NT2/D1 (cell line): ENCODE measurements at regions not wholly inside any gene's neighbourhood (a gene's known extent, or its start where the extent isn't known, plus 50 kb on each side); places are given as distances from the start of the nearest gene placed in this dataset.
"Not testable (repeated sequence)": the region's sequence is repeated elsewhere in the genome, so short reads cannot be mapped to it uniquely, and the experiment has no call there.

Experiments
- DNase-seq: peaks from one replicate; pipeline ENCODE4 v3.0.0-alpha.2; 2011; ENCODE audit warnings: low read depth, low spot score
- H3K27me3 ChIP-seq: 2 replicates; pipeline ENCODE4 v1.6.0; 2011; ENCODE audit warnings: mild to moderate bottlenecking; ENCODE audit not compliant: insufficient read length, insufficient read depth
- H3K36me3 ChIP-seq: 2 replicates; pipeline ENCODE4 v1.6.1; 2011; ENCODE audit warnings: mild to moderate bottlenecking, low read length, mixed read lengths; ENCODE audit not compliant: insufficient read depth, insufficient read length
- H3K4me1 ChIP-seq: 2 replicates; pipeline ENCODE4 v1.5.1; 2011; ENCODE audit not compliant: insufficient read depth, insufficient read length
- H3K4me3 ChIP-seq: 2 replicates; pipeline ENCODE4 v1.5.1; 2011; ENCODE audit warnings: low read depth; ENCODE audit not compliant: insufficient read length
- H3K9ac ChIP-seq: 2 replicates; pipeline ENCODE4 v1.6.0; 2011; ENCODE audit warnings: low read depth; ENCODE audit not compliant: insufficient read length
- H3K9me3 ChIP-seq: 2 replicates; pipeline ENCODE4 v1.5.1; 2011; ENCODE audit warnings: mild to moderate bottlenecking, low read length; ENCODE audit not compliant: insufficient read depth
- SUZ12 ChIP-seq: IDR thresholded peaks from 2 replicates; pipeline ENCODE4 v1.6.1; 2011; ENCODE audit not compliant: insufficient read length, insufficient read depth; ENCODE audit errors: extremely low read depth
- YY1 ChIP-seq: IDR thresholded peaks from 2 replicates; pipeline ENCODE4 v1.6.1; 2011; ENCODE audit not compliant: insufficient read length, insufficient read depth
- ZNF274 ChIP-seq: IDR thresholded peaks from 2 replicates; pipeline ENCODE4 v1.6.1; 2011; ENCODE audit warnings: mild to moderate bottlenecking, low read depth, low read length

DNA sequence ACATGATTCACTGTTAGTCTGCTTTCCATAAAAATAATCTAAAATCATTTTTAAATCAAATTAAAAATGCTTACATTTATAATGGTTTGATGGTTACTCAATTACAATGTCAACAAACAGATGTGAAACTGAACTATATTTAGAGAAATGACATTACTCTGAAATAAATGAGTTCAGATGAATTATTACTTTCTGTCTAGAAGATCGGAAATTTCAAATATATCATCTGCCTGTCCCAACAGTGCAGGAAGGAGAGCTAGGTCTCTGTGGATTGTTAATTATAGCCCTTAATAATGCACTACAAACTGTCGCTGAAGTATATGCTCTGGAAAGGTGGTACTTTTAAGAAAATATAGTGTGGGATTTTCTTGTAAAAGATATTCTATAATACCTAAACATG is 109.8 kb downstream of the DSEL start:
- TF ChIP-seq YY1 (no peak), SUZ12 (no peak), ZNF274 (no peak)
- H3K9ac ChIP-seq = no peak overlapping the region
- H3K4me3 ChIP-seq = no peak overlapping the region
- no peaks in the 10 kb centered on the region for H3K9me3 ChIP-seq
- no peaks in the 10 kb centered on the region for H3K27me3 ChIP-seq
- H3K4me1 ChIP-seq = no peaks in the 10 kb centered on the region
- no peak for DNase-seq
- H3K36me3 ChIP-seq = no peaks in the 10 kb centered on the region

DNA sequence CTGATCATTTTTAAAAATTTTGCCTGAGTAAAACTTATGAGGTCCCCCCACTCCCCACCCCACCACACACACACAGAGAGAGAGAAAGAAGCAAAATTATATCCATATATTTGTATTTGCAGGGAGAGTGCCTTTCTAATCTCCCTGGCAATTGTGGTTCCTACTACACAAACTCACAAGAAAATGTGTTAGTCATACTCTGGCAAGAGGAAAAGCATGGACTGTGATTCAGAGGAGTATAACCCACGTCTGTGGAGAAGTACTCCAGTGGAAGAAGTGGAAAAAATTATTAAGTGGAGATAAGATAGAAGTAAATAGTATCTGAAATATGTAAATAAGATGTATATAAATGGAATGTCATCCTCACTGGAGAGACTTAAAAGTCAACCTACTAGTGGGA is 114.0 kb downstream of the DSEL start:
- no peak overlapping the region for H3K4me3 ChIP-seq
- DNase-seq = no peak
- no peak overlapping the region for H3K9ac ChIP-seq
- no peaks in the 10 kb centered on the region for H3K9me3 ChIP-seq
- H3K36me3 ChIP-seq = no peaks in the 10 kb centered on the region
- no peaks in the 10 kb centered on the region for H3K27me3 ChIP-seq
- no peak for TF ChIP-seq SUZ12
- no peaks in the 10 kb centered on the region for H3K4me1 ChIP-seq

DNA sequence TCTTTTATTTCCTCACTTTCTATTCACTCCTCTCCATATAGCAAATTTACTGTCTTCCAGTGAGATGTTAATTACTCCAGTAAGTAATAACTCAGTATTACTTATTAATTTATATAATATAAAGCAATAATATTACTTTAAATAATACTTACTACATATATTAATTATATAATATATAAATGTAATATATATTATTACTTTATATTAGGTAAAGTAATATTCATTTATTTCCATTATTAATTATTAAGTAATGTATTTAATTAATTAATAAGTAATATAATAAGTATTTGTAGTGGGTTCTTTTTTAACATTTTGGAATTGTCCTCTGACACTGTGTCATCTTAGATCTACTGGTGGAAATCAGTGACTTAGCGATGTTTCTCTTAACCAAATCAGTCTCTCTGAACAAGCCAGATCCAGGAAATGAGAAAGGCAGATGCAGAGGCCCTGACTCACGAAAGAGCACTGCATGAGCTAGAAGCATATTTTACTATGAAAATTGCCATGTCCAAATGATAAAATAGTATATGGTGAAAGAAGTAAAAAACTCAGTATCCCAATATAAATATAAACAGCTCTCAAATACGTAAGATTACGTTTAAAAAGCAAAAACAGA is 115.9 kb downstream of the DSEL start:
- Histone ChIP-seq H3K9ac (no peak overlapping the region), H3K4me3 (no peak overlapping the region), H3K36me3 (no peaks in the 10 kb centered on the region), H3K9me3 (no peaks in the 10 kb centered on the region), H3K4me1 (no peaks in the 10 kb centered on the region), H3K27me3 (no peaks in the 10 kb centered on the region)
- TF ChIP-seq SUZ12 (no peak), YY1 (no peak), ZNF274 (no peak)
- no peak for DNase-seq

DNA sequence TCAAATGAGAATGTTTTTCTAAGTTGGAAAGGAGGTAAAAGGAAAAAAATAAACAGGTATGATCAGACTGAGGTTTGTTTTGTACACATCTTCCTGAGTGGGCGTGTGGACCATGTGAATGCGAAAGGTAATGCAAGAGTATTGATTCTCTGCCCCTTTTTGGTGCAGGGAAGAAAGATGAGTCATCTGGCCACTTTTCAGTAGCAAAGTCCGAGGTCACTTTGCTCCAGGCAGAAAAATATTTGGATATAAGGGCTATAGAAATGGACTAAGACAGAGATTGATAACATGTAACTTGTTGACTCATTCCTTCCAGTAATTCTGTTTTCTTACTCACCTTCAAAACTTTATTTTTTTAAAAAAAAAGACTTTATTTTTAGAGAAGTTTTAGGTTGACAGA is 130.5 kb downstream of the DSEL start:
- Histone ChIP-seq H3K4me1 (no peaks in the 10 kb centered on the region), H3K9me3 (no peaks in the 10 kb centered on the region), H3K4me3 (no peak overlapping the region), H3K36me3 (no peaks in the 10 kb centered on the region), H3K27me3 (no peaks in the 10 kb centered on the region), H3K9ac (no peak overlapping the region)
- no peak for DNase-seq
- no peak for TF ChIP-seq YY1
- TF ChIP-seq SUZ12 = no peak
- TF ChIP-seq ZNF274 = no peak

DNA sequence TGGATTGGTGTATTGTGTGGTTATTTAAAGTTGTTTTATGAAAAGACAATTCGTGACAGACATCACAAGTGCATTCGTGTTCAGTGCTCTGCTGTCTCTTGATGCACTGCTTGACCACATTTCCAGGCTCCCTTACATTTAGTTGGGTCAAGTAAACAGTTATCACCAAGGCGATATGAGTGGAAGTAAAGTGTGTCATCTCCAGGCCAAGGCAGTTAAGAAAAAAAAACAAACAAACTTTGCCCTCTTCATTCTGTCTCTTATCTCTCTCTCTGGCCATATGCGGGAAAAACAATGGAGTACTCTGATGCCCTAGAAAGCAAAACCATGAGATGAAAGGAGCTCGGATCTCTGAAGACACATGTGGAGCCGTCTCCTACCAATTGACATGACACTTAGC is 131.1 kb downstream of the DSEL start:
- no peaks in the 10 kb centered on the region for H3K4me1 ChIP-seq
- DNase-seq = no peak
- H3K36me3 ChIP-seq = no peaks in the 10 kb centered on the region
- H3K4me3 ChIP-seq = no peak overlapping the region
- H3K27me3 ChIP-seq = no peaks in the 10 kb centered on the region
- TF ChIP-seq SUZ12 (no peak), ZNF274 (no peak), YY1 (no peak)
- no peak overlapping the region for H3K9ac ChIP-seq
- H3K9me3 ChIP-seq = no peaks in the 10 kb centered on the region

DNA sequence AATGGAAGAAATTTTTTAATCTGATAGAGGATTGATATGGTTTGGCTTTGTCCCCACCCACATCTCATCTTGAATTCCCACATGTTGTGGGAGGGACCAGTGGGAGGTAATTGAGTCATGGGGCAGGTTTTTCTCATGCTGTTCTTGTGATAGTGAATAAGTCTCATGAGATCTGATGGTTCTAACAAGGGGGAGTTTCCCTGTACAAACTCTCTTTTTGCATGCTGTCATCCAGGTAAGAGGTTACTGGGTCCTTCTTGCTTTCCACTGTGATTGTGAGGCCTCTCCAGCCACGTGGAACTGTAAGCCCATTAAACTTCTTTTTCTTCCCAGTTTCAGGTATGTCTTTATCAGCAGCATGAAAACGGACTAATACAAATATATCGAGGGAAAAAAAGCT is 132.5 kb downstream of the DSEL start:
- H3K4me3 ChIP-seq, H3K36me3 ChIP-seq, H3K9ac ChIP-seq, H3K9me3 ChIP-seq, H3K27me3 ChIP-seq, DNase-seq, H3K4me1 ChIP-seq: not testable (repeated sequence)

DNA sequence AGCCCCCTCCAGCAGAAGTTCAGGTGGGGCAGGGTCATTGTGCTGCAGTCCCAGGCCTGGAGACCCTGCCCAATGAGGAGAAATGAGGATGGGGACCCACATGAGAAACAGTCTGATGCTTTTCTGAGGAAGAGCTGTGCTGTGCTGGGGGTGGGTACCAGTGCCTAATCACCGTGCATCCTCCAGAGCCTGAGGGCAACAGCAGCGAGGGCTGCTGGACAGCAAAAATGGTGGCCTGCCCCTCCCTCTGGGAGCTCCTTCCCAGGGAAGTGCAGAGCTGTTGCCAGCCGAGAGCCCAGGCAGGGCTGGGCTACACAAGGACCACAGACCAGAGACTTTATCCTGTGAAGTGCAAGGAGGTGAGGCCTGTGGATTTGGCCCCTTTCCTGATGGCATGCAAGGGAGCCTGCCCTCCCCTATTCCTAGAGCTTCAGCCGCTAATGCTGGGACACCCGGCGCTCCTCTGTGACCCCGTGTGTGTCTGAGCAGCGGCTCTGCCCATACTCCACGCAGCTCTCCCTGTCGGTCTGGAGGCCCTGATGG is 134.8 kb downstream of the DSEL start:
- Histone ChIP-seq H3K36me3 (no peaks in the 10 kb centered on the region), H3K27me3 (no peaks in the 10 kb centered on the region), H3K9me3 (no peaks in the 10 kb centered on the region), H3K4me1 (no peaks in the 10 kb centered on the region), H3K9ac (no peak overlapping the region), H3K4me3 (no peak overlapping the region)
- no peak for DNase-seq
- no peak for TF ChIP-seq ZNF274
- TF ChIP-seq SUZ12 = no peak
- TF ChIP-seq YY1 = no peak

DNA sequence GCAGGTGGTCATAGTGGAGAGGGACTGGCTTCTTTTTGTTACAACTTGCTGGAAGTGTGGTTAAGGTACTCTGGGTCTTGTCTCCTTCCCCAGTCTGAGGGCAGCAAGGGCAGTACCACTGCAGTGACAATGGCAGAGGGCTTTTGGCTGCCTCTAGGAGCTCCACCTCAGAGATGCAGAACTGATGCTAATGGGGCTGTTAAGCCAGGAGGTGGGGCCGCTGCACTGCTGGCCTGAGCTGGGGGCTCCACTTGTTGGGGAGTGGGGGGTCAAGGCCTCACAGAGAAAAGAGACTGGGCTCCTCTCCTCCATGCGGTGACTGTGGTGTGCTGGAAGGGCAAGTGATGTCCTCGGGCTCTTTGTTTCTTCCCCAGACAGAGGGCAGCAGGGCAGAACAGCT is 135.7 kb downstream of the DSEL start:
- H3K9me3 ChIP-seq = no peaks in the 10 kb centered on the region
- H3K9ac ChIP-seq = no peak overlapping the region
- no peaks in the 10 kb centered on the region for H3K4me1 ChIP-seq
- no peak for TF ChIP-seq YY1
- TF ChIP-seq ZNF274 = no peak
- TF ChIP-seq SUZ12 = no peak
- no peak overlapping the region for H3K4me3 ChIP-seq
- DNase-seq = no peak
- H3K36me3 ChIP-seq = no peaks in the 10 kb centered on the region
- no peaks in the 10 kb centered on the region for H3K27me3 ChIP-seq
